Lower leg skin (tissue), 4 donors: ENCODE measurements at regions not wholly inside any gene's neighbourhood (a gene's known extent, or its start where the extent isn't known, plus 50 kb on each side); places are given as distances from the start of the nearest gene placed in this dataset.

Experiments
- DNase-seq, 2 donors: peaks; one replicate each; pipeline ENCODE4 v3.0.0-alpha.2; 2019; ENCODE audit warnings: low spot score in 2 of 2
- H3K4me3 ChIP-seq: fragments of 200-600 bp; sonication (generic); 2 replicates; pipeline ENCODE4 v1.5.1; 2017; ENCODE audit warnings: mild to moderate bottlenecking, low read depth; ENCODE audit not compliant: poor library complexity, severe bottlenecking
- CTCF ChIP-seq, 3 donors: fragments of 450-650 bp; IDR thresholded peaks; one replicate each; pipeline ENCODE4 v1.5.1; 2016; ENCODE audit warnings: antibody characterized with exemption in 3 of 3, mild to moderate bottlenecking in 3 of 3, moderate library complexity in 2 of 3
- POLR2A ChIP-seq, 2 donors: fragments of 450-650 bp; IDR thresholded peaks; one replicate each; pipeline ENCODE4 v1.6.1; 2016 to 2017; ENCODE audit warnings: antibody characterized with exemption in 2 of 2, mild to moderate bottlenecking in 1 of 2, moderate library complexity in 1 of 2
- WGBS, 2 donors: methylation state at CpG; one replicate each; pipeline ENCODE4 v1.1.5; 2018; 5-methylcytosine and 5-hydroxymethylcytosine counted together
- intact Hi-C: fragments of 100-400 bp; cut with DNase I; formaldehyde crosslinking; loops from one replicate; pipeline ENCODE4 v1.15.0; 2023; ENCODE audit warnings: low total_unique reads

GRCh38 chr4:110823251-110823650, 200.4 kb upstream of the PITX2 start:
- TF ChIP-seq POLR2A (IDR thresholded peaks at IDR 0.05) (no peak), CTCF (IDR thresholded peaks at IDR 0.05) (no peak)
- no peak for DNase-seq
- H3K4me3 ChIP-seq, result no peak overlapping the region
- intact Hi-C loops, result no loop called here
- WGBS, 2 donors, result 64 to 66% methylated on average over 3 of the region's 3 CpGs

GRCh38 chr4:110824344-110824743, 201.5 kb upstream of the PITX2 start:
- H3K4me3 ChIP-seq, result no peak overlapping the region
- TF ChIP-seq CTCF (IDR thresholded peaks at IDR 0.05) (no peak), POLR2A (IDR thresholded peaks at IDR 0.05) (no peak)
- no peak for DNase-seq
- 98% methylated on average over 5 of the region's 5 CpGs for WGBS, 2 donors
- intact Hi-C loops, result no loop called here

- no peak for DNase-seq
- WGBS, 2 donors, result 78 to 86% methylated on average over 8 of the region's 8 CpGs
- H3K4me3 ChIP-seq, result no peak overlapping the region
- intact Hi-C loops, result no loop called here
- TF ChIP-seq POLR2A (IDR thresholded peaks at IDR 0.05), result no peak
- no peak for TF ChIP-seq CTCF (IDR thresholded peaks at IDR 0.05)
Observed at GRCh38 chr4:110826656-110827055, 203.8 kb upstream of the PITX2 start.

- no peak for TF ChIP-seq POLR2A (IDR thresholded peaks at IDR 0.05)
- no peak for TF ChIP-seq CTCF (IDR thresholded peaks at IDR 0.05)
- DNase-seq, result no peak
- H3K4me3 ChIP-seq, result no peak overlapping the region
- 44 to 60% methylated on average over 2 of the region's 2 CpGs for WGBS, 2 donors
- intact Hi-C loops, result no loop called here
Observed at GRCh38 chr4:110830461-110830860, 207.6 kb upstream of the PITX2 start.

- no peak for DNase-seq
- H3K4me3 ChIP-seq, result no peak overlapping the region
- no peak for TF ChIP-seq POLR2A (IDR thresholded peaks at IDR 0.05)
- no peak for TF ChIP-seq CTCF (IDR thresholded peaks at IDR 0.05)
- 41 to 46% methylated on average over 7 of the region's 7 CpGs for WGBS, 2 donors
- intact Hi-C loops, result no loop called here
Observed at GRCh38 chr4:110837896-110838450, 215.1 kb upstream of the PITX2 start.

GRCh38 chr4:110840221-110840654, 217.4 kb upstream of the PITX2 start:
- intact Hi-C loops, result no loop called here
- 42 to 50% methylated on average over 2 of the region's 2 CpGs for WGBS, 2 donors
- H3K4me3 ChIP-seq, result no peak overlapping the region
- DNase-seq, result no peak
- no peak for TF ChIP-seq POLR2A (IDR thresholded peaks at IDR 0.05)
- no peak for TF ChIP-seq CTCF (IDR thresholded peaks at IDR 0.05)
